Endothelial cell (in vitro differentiated cells): ENCODE measurements at regions not wholly inside any gene's neighbourhood (a gene's known extent, or its start where the extent isn't known, plus 50 kb on each side); places are given as distances from the start of the nearest gene placed in this dataset.

Source experiments
- DNase-seq: peaks from one replicate; pipeline ENCODE4 v3.0.0; 2021; ENCODE audit warnings: low spot score
- H3K27ac Mint-ChIP-seq: one replicate; pipeline ENCODE4 v1.8.0; 2021; ENCODE audit warnings: mixed read lengths, inconsistent platforms; ENCODE audit not compliant: unreplicated experiment
- H3K27me3 Mint-ChIP-seq: one replicate; pipeline ENCODE4 v1.8.0; 2021; ENCODE audit warnings: mild to moderate bottlenecking, moderate library complexity, mixed read lengths, inconsistent platforms; ENCODE audit not compliant: unreplicated experiment
- H3K36me3 Mint-ChIP-seq: one replicate; pipeline ENCODE4 v1.8.0; 2021; ENCODE audit warnings: mild to moderate bottlenecking, low read depth, mixed read lengths, inconsistent platforms; ENCODE audit not compliant: unreplicated experiment
- H3K4me1 Mint-ChIP-seq: one replicate; pipeline ENCODE4 v1.8.0; 2021; ENCODE audit warnings: mild to moderate bottlenecking, mixed read lengths, inconsistent platforms; ENCODE audit not compliant: unreplicated experiment
- H3K4me3 Mint-ChIP-seq: one replicate; pipeline ENCODE4 v1.8.0; 2021; ENCODE audit warnings: mild to moderate bottlenecking, mixed read lengths, inconsistent platforms; ENCODE audit not compliant: unreplicated experiment
- H3K9me3 Mint-ChIP-seq: one replicate; pipeline ENCODE4 v1.8.0; 2021; ENCODE audit warnings: mixed read lengths, inconsistent platforms; ENCODE audit not compliant: unreplicated experiment
- TF ChIP-seq, protein P1 (sequence below): fragments of 200-600 bp; sonication (generic); IDR thresholded peaks from one replicate; pipeline ENCODE4 v1.5.0; 2021; ENCODE audit warnings: antibody characterized with exemption; ENCODE audit not compliant: unreplicated experiment

DNA sequence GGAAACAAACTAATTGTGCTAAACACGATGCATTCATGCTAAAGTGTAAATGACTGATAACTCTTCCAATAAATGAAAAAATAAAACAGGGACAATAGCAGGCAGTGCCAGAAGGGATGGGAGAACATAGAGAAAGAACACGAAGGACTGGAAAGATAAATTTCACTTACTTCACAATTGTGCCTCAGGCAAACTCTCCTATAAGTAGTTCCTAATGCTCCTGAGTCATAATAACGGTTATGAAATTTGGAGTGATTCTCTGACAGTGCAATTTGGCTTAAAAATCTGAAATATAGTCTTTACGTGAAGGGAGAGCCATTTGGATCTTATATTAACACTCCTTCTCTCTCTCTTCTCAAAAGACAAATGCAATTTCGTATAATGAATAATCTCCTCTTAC is 2218.5 kb downstream of the MAT2B start:
- Mint-ChIP-seq H3K27me3 (no peaks in the 10 kb centered on the region), H3K4me1 (no peaks in the 10 kb centered on the region), H3K9me3 (no peaks in the 10 kb centered on the region), H3K4me3 (no peak overlapping the region), H3K27ac (no peak overlapping the region), H3K36me3 (no peaks in the 10 kb centered on the region)
- DNase-seq = no peak
- TF ChIP-seq, protein P1, sequence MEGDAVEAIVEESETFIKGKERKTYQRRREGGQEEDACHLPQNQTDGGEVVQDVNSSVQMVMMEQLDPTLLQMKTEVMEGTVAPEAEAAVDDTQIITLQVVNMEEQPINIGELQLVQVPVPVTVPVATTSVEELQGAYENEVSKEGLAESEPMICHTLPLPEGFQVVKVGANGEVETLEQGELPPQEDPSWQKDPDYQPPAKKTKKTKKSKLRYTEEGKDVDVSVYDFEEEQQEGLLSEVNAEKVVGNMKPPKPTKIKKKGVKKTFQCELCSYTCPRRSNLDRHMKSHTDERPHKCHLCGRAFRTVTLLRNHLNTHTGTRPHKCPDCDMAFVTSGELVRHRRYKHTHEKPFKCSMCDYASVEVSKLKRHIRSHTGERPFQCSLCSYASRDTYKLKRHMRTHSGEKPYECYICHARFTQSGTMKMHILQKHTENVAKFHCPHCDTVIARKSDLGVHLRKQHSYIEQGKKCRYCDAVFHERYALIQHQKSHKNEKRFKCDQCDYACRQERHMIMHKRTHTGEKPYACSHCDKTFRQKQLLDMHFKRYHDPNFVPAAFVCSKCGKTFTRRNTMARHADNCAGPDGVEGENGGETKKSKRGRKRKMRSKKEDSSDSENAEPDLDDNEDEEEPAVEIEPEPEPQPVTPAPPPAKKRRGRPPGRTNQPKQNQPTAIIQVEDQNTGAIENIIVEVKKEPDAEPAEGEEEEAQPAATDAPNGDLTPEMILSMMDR = no peak

DNA sequence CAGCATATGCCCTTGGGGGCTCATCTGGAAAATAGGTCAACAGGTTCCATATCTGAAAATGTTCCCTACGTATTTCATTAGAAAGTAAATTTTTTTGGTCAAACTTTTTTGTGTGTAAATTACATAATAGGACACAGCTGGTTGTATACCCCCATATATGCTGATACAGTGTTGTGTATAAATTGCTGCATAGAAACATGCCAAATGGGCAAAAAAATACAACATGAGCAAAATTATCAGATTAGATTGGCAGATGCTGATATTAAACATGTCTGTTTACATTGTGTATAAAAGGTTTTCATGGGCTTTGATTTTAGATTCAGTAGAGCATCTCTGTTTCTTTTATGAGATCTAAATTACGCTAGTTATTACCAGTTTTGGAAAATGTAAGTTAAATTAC is 2223.0 kb downstream of the MAT2B start:
- no peaks in the 10 kb centered on the region for H3K27me3 Mint-ChIP-seq
- no peak overlapping the region for H3K27ac Mint-ChIP-seq
- no peaks in the 10 kb centered on the region for H3K9me3 Mint-ChIP-seq
- no peaks in the 10 kb centered on the region for H3K36me3 Mint-ChIP-seq
- H3K4me1 Mint-ChIP-seq = no peaks in the 10 kb centered on the region
- TF ChIP-seq, protein P1 = no peak
- no peak overlapping the region for H3K4me3 Mint-ChIP-seq
- DNase-seq = no peak

DNA sequence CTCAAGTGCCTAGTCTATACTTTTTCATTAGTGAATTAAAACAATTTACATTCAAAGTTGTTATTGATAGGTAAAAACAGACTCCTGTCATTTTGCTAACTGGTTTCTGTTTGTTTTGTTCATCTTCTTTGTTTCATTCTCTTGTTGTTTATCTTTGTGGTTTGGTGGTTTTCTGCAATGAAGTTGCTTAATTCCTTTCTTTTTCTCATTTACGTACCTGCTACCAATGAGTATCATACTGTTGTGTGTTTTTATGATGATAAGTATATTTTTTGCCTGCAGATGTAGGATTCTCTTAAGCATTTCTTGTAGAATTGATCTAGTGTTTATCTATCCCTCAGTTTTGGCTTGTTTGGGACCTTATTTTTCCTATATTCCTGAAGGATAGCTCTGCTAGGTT is 2230.0 kb downstream of the MAT2B start:
- no peak for DNase-seq
- Mint-ChIP-seq H3K36me3 (no peaks in the 10 kb centered on the region), H3K4me1 (no peaks in the 10 kb centered on the region)

DNA sequence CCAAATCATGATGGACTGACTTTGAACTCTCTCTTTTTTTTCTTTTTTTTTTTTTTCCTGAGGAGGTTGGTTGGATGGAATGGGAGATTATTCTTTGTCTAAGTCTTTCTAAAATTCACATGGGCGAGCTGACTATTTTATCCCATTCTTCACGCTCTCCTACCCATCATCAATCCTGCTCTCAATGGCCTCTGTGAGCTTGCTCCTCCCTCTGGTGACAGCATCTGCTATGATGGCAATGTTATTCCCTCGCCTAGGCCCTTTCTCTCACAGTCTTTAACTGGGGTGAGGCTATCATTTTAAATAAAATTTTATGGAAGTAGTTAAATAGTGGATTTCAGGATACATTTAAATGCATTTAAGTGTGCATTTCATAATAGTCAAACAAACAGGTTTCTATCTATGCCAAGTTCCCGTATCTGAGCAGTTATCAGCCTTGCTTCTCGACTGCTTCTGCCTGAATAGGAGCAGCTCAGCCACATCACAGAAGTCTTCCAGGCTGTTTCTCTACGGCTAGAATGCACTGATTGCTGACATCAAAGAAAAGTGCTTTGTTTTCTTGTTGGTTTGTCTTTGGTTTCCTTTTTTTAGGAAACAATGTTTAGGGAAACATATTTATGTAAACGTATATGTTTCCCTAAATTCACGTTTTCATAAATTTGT is 2233.8 kb downstream of the MAT2B start:
- Mint-ChIP-seq H3K9me3 (no peaks in the 10 kb centered on the region), H3K27ac (no peak overlapping the region), H3K36me3 (no peaks in the 10 kb centered on the region), H3K4me3 (no peak overlapping the region), H3K27me3 (no peaks in the 10 kb centered on the region), H3K4me1 (no peaks in the 10 kb centered on the region)
- TF ChIP-seq, protein P1 = no peak
- DNase-seq = no peak

More for the DNA sequence above, 2230.0 kb downstream of the MAT2B start:
- Mint-ChIP-seq H3K9me3 (no peaks in the 10 kb centered on the region), H3K27me3 (no peaks in the 10 kb centered on the region), H3K27ac (no peak overlapping the region), H3K4me3 (no peak overlapping the region)
- TF ChIP-seq, protein P1 = no peak

DNA sequence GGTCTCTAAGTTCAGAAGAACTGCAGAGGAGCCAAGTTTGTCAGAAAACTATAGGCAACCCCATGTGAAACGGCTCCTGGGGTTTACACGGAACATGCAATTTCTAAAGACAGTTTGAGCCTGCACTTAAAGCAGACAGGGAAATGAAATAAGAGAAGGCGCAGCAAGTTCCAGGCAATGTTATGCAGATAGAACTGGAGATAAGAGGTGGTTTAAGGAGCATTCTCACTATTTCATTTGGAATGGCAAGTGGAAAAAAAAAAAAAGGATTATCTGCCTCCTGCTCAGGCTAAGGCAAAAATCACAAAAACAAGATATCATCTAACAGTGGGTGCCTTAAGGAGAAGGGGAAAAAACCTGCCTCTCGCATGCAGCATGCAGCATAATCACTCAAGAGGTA is 2252.4 kb downstream of the MAT2B start:
- Mint-ChIP-seq H3K27me3 (peaks cover 1% of the 10 kb centered on the region), H3K36me3 (no peaks in the 10 kb centered on the region), H3K4me3 (no peak overlapping the region), H3K4me1 (peaks cover 7% of the 10 kb centered on the region), H3K27ac (no peak overlapping the region), H3K9me3 (no peaks in the 10 kb centered on the region)
- TF ChIP-seq, protein P1 = no peak
- DNase-seq = no peak
